ENCODE measurements at regions not wholly inside any gene's neighbourhood (a gene's known extent, or its start where the extent isn't known, plus 50 kb on each side); places are given as distances from the start of the nearest gene placed in this dataset.
"Not testable (repeated sequence)": the region's sequence is repeated elsewhere in the genome, so short reads cannot be mapped to it uniquely, and the experiment has no call there.

GRCh38 chr3:110413807-110414748 lies 657.5 kb upstream of the NECTIN3 start:
- DNase-seq: no peak

GRCh38 chr3:110414855-110415254 lies 656.8 kb upstream of the NECTIN3 start:
- no peak for DNase-seq

GRCh38 chr3:110419096-110419495 lies 652.5 kb upstream of the NECTIN3 start:
- DNase-seq: no peak

- no peak for DNase-seq
Observed at GRCh38 chr3:110419601-110420000, 652.0 kb upstream of the NECTIN3 start.

DNA sequence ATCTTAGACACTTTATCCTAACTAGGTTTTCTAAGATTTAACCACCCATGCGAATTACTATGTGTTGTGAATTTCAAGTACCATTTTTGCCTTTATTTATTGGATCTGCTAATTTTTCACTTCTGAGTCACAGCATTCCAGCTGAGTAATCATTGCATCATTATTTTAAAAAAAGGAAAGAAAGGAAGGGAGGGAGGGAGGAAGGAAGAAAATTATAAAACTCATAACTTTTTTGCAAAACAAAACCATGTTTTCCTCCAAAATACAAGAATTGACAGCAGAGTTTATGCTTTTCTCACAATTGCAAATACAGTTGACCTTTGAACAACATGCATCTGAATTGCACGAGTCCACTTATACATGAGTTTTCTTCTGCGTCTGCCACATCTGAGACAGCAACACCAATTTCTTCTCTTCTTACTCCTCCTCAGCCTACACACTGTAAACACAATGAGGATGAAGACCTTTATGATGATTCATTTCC lies 651.4 kb upstream of the NECTIN3 start:
- no peak for DNase-seq

- no peak for DNase-seq
Observed at GRCh38 chr3:110423276-110423675, 648.3 kb upstream of the NECTIN3 start.

GRCh38 chr3:110430146-110430545 lies 641.5 kb upstream of the NECTIN3 start:
- no peak for DNase-seq

- no peak for DNase-seq
Observed at GRCh38 chr3:110436209-110436608, 635.4 kb upstream of the NECTIN3 start.

DNA sequence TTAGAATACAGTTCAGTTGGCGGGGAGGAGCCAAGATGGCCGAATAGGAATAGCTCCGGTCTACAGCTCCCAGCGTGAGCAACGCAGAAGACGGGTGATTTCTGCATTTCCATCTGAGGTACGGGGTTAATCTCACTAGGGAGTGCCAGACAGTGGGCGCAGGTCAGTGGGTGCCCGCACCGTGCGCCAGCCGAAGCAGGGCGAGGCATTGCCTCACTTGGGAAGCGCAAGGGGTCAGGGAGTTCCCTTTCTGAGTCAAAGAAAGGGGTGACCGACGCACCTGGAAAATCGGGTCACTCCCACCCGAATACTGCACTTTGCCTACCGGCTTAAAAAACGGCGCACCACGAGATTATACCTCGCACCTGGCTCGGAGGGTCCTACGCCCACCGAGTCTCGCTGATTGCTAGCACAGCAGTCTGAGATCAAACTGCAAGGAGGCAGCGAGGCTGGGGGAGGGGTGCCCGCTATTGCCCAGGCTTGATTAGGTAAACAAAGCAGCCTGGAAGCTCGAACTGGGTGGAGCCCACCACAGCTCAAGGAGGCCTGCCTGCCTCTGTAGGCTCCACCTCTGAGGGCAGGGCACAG lies 631.5 kb upstream of the NECTIN3 start:
- DNase-seq: not testable (repeated sequence)

- DNase-seq: no peak
Observed at GRCh38 chr3:110454066-110454465, 617.5 kb upstream of the NECTIN3 start.

DNA sequence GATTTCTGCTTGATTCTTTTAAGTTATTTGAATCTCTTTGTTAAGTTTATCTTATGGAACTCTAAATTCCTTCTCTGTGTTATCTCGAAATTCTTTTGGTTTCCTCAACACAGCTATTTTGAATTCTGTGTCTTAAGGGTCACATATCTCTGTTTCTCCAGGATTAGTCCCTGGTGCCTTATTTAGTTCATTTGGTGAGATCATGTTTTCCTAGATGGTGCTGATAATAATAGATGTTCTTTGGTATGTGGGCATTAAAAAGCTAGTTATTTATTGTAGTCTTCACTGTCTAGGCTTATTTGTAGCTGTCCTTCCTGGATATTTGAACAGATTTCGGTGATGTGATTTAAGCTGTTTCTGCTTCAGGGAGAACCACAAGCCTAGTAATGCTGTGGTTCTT lies 615.6 kb upstream of the NECTIN3 start:
- no peak for DNase-seq

DNA sequence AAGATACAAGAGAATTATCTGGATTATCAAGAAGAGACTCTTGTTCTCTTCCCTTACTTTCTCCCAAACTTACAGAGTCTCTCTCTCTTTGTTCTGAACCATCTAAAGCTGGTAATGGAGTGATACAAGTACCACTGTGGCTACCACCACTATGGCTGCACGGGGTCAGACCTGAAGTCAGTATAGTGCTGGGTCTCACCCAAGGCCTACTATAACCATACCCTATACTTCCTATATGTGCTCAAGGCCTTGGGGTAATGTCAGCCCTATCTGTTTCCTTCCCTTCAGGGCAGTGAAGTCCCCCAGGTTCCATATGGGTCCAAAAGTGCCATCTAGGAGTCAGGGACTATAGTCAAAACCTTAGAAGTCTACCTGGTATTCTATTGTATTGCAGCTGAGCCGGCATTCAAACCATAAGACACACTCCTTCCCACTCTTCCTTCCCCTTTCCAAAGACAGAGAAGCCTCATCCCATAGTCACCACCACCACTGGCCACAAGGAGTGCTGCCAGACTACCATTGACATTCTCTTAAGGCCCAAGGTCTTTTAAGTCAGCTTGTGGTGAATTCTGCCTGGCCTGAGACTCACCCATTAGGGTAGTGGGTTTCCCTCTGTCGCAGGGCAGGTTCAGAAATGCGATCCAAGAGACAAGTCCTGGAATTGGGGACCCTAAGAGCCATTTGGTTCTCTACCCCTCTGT lies 615.0 kb upstream of the NECTIN3 start:
- DNase-seq: no peak

- DNase-seq: no peak
Observed at GRCh38 chr3:110457508-110457907, 614.1 kb upstream of the NECTIN3 start.

GRCh38 chr3:110459021-110459420 lies 612.6 kb upstream of the NECTIN3 start:
- no peak for DNase-seq

- no peak for DNase-seq
Observed at GRCh38 chr3:110470310-110470709, 601.3 kb upstream of the NECTIN3 start.

- no peak for DNase-seq
Observed at GRCh38 chr3:110473405-110473804, 598.2 kb upstream of the NECTIN3 start.

DNA sequence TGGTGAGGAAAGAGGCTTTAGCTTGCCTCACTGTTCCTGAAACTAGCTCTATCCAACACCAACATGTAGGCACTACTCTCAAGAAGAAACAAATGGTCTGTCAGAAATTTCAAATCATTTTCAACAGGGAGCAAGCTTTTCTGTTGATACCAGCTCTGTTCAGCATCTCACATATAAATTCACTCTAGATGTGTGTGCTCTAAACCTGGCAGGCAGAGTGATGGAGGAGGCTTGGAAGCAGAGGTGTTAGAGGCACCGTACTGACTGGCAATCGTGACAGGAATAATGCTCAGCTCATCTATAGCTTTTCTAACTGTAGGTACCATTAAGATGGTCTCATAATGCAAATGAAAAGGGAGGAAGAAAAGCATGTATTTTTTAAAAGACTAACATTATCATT lies 597.2 kb upstream of the NECTIN3 start:
- no peak for DNase-seq

GRCh38 chr3:110478377-110479054 lies 593.1 kb upstream of the NECTIN3 start:
- DNase-seq: no peak

- no peak for DNase-seq
Observed at GRCh38 chr3:110479731-110480130, 591.9 kb upstream of the NECTIN3 start.

DNA sequence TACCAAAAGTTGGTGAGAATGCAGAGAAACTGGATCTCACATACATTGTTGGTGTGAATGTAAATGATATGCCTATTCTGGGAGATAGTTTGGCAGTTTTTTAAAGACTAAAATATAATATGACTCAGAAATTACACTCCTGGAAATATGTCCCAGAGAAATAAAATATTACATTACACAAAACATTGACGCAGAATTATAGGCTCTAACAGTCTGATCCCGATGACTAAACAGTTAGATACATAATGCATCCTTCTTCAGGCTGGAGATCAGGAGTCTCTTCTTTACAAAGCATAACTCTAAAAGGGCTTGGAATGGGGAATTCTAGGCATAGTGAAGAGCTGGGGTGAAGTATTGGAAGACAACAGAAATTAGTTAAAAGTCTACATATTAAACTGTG lies 586.2 kb upstream of the NECTIN3 start:
- DNase-seq: no peak

- DNase-seq: no peak
Observed at GRCh38 chr3:110487840-110488239, 583.8 kb upstream of the NECTIN3 start.

DNA sequence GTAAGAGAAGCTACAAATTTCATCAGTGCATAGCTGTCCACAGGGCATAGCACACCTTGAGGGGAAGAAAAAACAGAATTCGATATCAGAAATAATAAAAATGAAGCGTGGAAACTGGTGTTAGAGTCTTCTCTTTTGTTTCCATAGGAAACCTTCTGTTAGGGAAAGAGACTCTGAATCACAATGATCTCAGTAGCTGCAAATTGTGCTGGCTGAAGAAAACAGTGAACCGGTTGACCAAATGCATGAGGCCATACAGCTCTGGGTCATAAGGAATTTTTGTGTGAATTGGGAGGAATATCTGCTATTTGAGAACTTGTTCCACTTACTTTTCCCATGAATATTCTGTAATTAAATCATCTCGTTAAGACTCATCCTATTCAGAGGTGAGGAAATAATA lies 580.2 kb upstream of the NECTIN3 start:
- no peak for DNase-seq

DNA sequence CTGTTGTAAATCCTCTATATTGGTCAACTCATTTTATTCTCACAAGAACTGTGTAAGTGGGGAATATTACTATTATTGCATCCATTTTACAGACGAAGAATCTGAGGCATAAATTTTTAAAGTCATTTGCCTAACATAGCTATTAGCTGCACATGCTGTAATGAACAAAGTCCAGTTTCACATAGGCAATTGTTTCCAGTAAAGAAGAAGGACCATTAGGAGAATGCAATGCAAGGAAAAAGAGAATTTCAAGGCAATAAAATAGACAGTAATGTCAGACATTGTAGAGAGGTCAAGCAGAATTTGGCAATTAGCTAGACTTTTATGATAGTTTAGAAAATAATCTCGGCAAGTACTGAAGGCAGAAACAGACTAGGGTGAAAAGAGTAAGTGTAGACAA lies 578.7 kb upstream of the NECTIN3 start:
- DNase-seq: no peak
